CD14-positive monocyte (primary cell): ENCODE measurements at regions not wholly inside any gene's neighbourhood (a gene's known extent, or its start where the extent isn't known, plus 50 kb on each side); places are given as distances from the start of the nearest gene placed in this dataset.

Source experiments
- DNase-seq, 3 donors: peaks; one replicate each; pipeline ENCODE4 v3.0.0-alpha.2; 2011 to 2022
- H2AFZ ChIP-seq: 2 replicates; pipeline ENCODE4 v1.6.0; 2012; ENCODE audit warnings: mild to moderate bottlenecking, low read depth, low read length, inconsistent platforms; ENCODE audit not compliant: insufficient read depth, poor library complexity, severe bottlenecking
- H3K27ac ChIP-seq, 2 donors: 1 replicate in 1 of 2; 2 replicates in 1 of 2; pipeline ENCODE4 v1.5.1; 2012 to 2013; ENCODE audit warnings: low read length in 2 of 2, control low read depth in 1 of 2, inconsistent platforms in 1 of 2, low read depth in 1 of 2, mild to moderate bottlenecking in 1 of 2
- H3K27me3 ChIP-seq, 2 donors: one replicate each; pipeline versions ENCODE4 v1.6.0 to v1.6.1; 2011 to 2013; ENCODE audit warnings: low read length in 2 of 2; ENCODE audit not compliant: control insufficient read depth in 2 of 2, insufficient read depth in 2 of 2
- H3K36me3 ChIP-seq, 2 donors: replicated peaks in 1 of 2; 1 replicate in 1 of 2; 2 replicates in 1 of 2; pipeline versions ENCODE4 v1.5.1 to v1.6.1; 2012 to 2013; ENCODE audit warnings: low read length in 2 of 2, control low read depth in 1 of 2, inconsistent platforms in 1 of 2, mild to moderate bottlenecking in 1 of 2; ENCODE audit not compliant: insufficient read depth in 2 of 2, control insufficient read depth in 1 of 2
- H3K4me1 ChIP-seq, 2 donors: 1 replicate in 1 of 2; 2 replicates in 1 of 2; pipeline versions ENCODE4 v1.5.1 to v1.6.1; 2012 to 2013; ENCODE audit warnings: low read length in 2 of 2, control low read depth in 1 of 2, inconsistent platforms in 1 of 2, mild to moderate bottlenecking in 1 of 2, moderate library complexity in 1 of 2; ENCODE audit not compliant: insufficient read depth in 2 of 2, control insufficient read depth in 1 of 2
- H3K4me2 ChIP-seq: replicated peaks from 2 replicates; pipeline ENCODE3; 2012; ENCODE audit warnings: low read length, moderate library complexity, mild to moderate bottlenecking; ENCODE audit not compliant: poor library complexity, severe bottlenecking; ENCODE audit errors: extremely low read depth
- H3K4me3 ChIP-seq, 3 experiments: fragments of 200-600 bp in 1 of 3; sonication (generic) in 1 of 3; replicated peaks in 1 of 3; 1 replicate in 2 of 3; 2 replicates in 1 of 3; pipeline ENCODE4 v1.5.1; 2011 to 2013; ENCODE audit warnings: low read length in 3 of 3, mild to moderate bottlenecking in 3 of 3, control low read depth in 2 of 3, low read depth in 2 of 3, inconsistent platforms in 1 of 3, moderate library complexity in 1 of 3
- H3K79me2 ChIP-seq: 2 replicates; pipeline ENCODE4 v1.6.0; 2012; ENCODE audit warnings: mild to moderate bottlenecking, control low read depth, inconsistent platforms, low read length, moderate library complexity; ENCODE audit not compliant: insufficient read depth
- H3K9ac ChIP-seq: 2 replicates; pipeline ENCODE4 v1.6.0; 2017; ENCODE audit warnings: low read length, mild to moderate bottlenecking; ENCODE audit not compliant: insufficient read depth, poor library complexity, severe bottlenecking
- H3K9me3 ChIP-seq, 2 donors: replicated peaks in 1 of 2; 1 replicate in 1 of 2; 2 replicates in 1 of 2; pipeline versions ENCODE4 v1.5.1 to v1.6.1; 2012 to 2013; ENCODE audit warnings: low read length in 2 of 2, control low read depth in 1 of 2; ENCODE audit not compliant: control insufficient read depth in 1 of 2, insufficient read depth in 1 of 2
- H4K20me1 ChIP-seq: 2 replicates; pipeline ENCODE4 v1.6.0; 2012; ENCODE audit warnings: mild to moderate bottlenecking, low read length, control low read depth, moderate library complexity; ENCODE audit not compliant: insufficient read depth
- H3K27ac Mint-ChIP-seq, 7 donors: one replicate each; pipeline ENCODE4 v1.8.0; 2020; ENCODE audit warnings: mild to moderate bottlenecking in 7 of 7, mixed read lengths in 7 of 7, moderate library complexity in 6 of 7, inconsistent platforms in 2 of 7
- H3K27me3 Mint-ChIP-seq, 3 donors: one replicate each; pipeline ENCODE4 v1.8.0; 2021 to 2022; ENCODE audit warnings: low read depth in 3 of 3, mild to moderate bottlenecking in 3 of 3, mixed read lengths in 3 of 3, moderate library complexity in 3 of 3, inconsistent platforms in 1 of 3
- H3K36me3 Mint-ChIP-seq, 2 donors: one replicate each; pipeline ENCODE4 v1.8.0; 2020; ENCODE audit warnings: mixed read lengths in 2 of 2, inconsistent platforms in 1 of 2, mild to moderate bottlenecking in 1 of 2
- H3K4me1 Mint-ChIP-seq: one replicate; pipeline ENCODE4 v1.8.0; 2020; ENCODE audit warnings: mild to moderate bottlenecking, mixed read lengths
- H3K4me3 Mint-ChIP-seq, 2 donors: one replicate each; pipeline ENCODE4 v1.8.0; 2020; ENCODE audit warnings: mild to moderate bottlenecking in 2 of 2, mixed read lengths in 2 of 2, moderate library complexity in 1 of 2
- H3K9me3 Mint-ChIP-seq, 7 donors: one replicate each; pipeline ENCODE4 v1.8.0; 2020 to 2022; ENCODE audit warnings: mixed read lengths in 7 of 7, mild to moderate bottlenecking in 6 of 7, moderate library complexity in 6 of 7, inconsistent platforms in 2 of 7
- CTCF ChIP-seq: fragments of 200-600 bp; IDR thresholded peaks from one replicate; pipeline ENCODE4 v1.8.0; 2022; ENCODE audit warnings: antibody characterized with exemption, mild to moderate bottlenecking
- WGBS: methylation state at CpG from one replicate; pipeline ENCODE4 v1.1.5; 2013; ENCODE audit warnings: missing lambda C conversion rate; ENCODE audit not compliant: insufficient coverage; 5-methylcytosine and 5-hydroxymethylcytosine counted together
- intact Hi-C, 2 donors: fragments of 100-400 bp; cut with micrococcal nuclease; formaldehyde crosslinking; loops; one replicate each; pipeline versions ENCODE4 v1.15.0 to v1.15.1; 2023

- intact Hi-C loops = loop anchor here in 1 of 2 donors (10.0 kb wide), 1 partner anchor 635 kb away; no protein-coding TSS in a partner anchor
- H3K4me2 ChIP-seq = no peak overlapping the region
These were observed 104.5 kb upstream of the PHACTR3 start for GRCh38 chr20:59499863-59500262.

GRCh38 chr20:59508729-59509128, 95.6 kb upstream of the PHACTR3 start:
- Histone ChIP-seq H3K79me2 (no peaks in the 10 kb centered on the region), H3K27me3 (no peaks in the 10 kb centered on the region), H2AFZ (no peak overlapping the region), H3K9ac (no peak overlapping the region), H3K4me1 (no peaks in the 10 kb centered on the region), H3K4me2 (no peak overlapping the region), H4K20me1 (no peaks in the 10 kb centered on the region), H3K4me3 (no peak overlapping the region), H3K36me3 (no peaks in the 10 kb centered on the region), H3K27ac (no peak overlapping the region), H3K9me3 (no peaks in the 10 kb centered on the region)
- TF ChIP-seq CTCF = no peak
- H3K4me3 Mint-ChIP-seq = no peak overlapping the region
- no peaks in the 10 kb centered on the region for H3K4me1 Mint-ChIP-seq
- no peak for DNase-seq
- no peaks in the 10 kb centered on the region for H3K36me3 Mint-ChIP-seq
- no peak overlapping the region for H3K27ac Mint-ChIP-seq
- H3K9me3 Mint-ChIP-seq = peaks cover 0 to 3% (median 0%) of the 10 kb centered on the region in 7 donors
- intact Hi-C loops = no loop called here
- no CpG with 5 or more reads among the region's 3 CpGs for WGBS
- H3K27me3 Mint-ChIP-seq = peaks cover 4 to 7% (median 5%) of the 10 kb centered on the region in 3 donors

More at GRCh38 chr20:59499863-59500262, 104.5 kb upstream of the PHACTR3 start:
- peaks cover 0 to 2% of the 10 kb centered on the region in 2 donors for H3K27me3 ChIP-seq
- Mint-ChIP-seq H3K27ac (no peak overlapping the region), H3K27me3 (peaks cover 0 to 13% (median 8%) of the 10 kb centered on the region in 3 donors), H3K36me3 (no peaks in the 10 kb centered on the region), H3K4me3 (no peak overlapping the region), H3K4me1 (no peaks in the 10 kb centered on the region), H3K9me3 (peaks cover 0 to 9% (median 4%) of the 10 kb centered on the region in 7 donors)
- H3K27ac ChIP-seq = no peak overlapping the region
- H3K36me3 ChIP-seq = no peaks in the 10 kb centered on the region
- no peaks in the 10 kb centered on the region for H3K4me1 ChIP-seq
- no peaks in the 10 kb centered on the region for H3K9me3 ChIP-seq
- no peaks in the 10 kb centered on the region for H3K79me2 ChIP-seq
- no peak overlapping the region for H2AFZ ChIP-seq
- DNase-seq = no peak
- H3K4me3 ChIP-seq = no peak overlapping the region
- no peaks in the 10 kb centered on the region for H4K20me1 ChIP-seq
- H3K9ac ChIP-seq = no peak overlapping the region
- no peak for TF ChIP-seq CTCF
